Activated CD8-positive, alpha-beta memory T cell treated with anti-CD3 and anti-CD28 coated beads for 1 hour (primary cell): ENCODE measurements at regions not wholly inside any gene's neighbourhood (a gene's known extent, or its start where the extent isn't known, plus 50 kb on each side); places are given as distances from the start of the nearest gene placed in this dataset.

Source experiments
- DNase-seq, 2 donors: peaks; one replicate each; pipeline ENCODE4 v3.0.0-alpha.2; 2020; ENCODE audit warnings: low read depth in 1 of 2; ENCODE audit errors: extremely low read depth in 1 of 2

GRCh38 chr13:80618781-80619180 is 277.9 kb upstream of the SPRY2 start:
- no peak for DNase-seq

GRCh38 chr13:80612804-80613203 is 271.9 kb upstream of the SPRY2 start:
- no peak for DNase-seq

GRCh38 chr13:80611310-80611709 is 270.4 kb upstream of the SPRY2 start:
- DNase-seq = no peak

- DNase-seq = no peak
Measured at GRCh38 chr13:80605716-80606115, 264.8 kb upstream of the SPRY2 start.

DNA sequence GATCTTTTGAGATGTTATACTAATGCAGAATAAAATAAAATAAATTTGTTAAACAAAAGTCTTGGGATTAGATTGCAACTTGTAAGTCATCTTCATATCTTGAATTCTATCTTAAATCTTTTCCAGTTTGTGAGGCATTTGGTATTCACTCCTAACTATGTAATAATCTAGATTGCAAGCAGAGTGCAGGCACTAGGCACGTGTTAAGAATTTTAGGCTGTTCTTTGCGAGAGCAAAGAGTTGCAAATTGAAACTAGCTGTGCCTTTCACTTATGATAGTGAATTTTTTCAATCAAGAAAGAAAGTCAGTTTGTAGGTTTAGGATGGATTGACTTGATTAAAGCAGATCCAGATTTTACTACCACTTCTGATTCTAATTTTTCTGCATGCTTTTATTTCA is 264.1 kb upstream of the SPRY2 start:
- no peak for DNase-seq

DNA sequence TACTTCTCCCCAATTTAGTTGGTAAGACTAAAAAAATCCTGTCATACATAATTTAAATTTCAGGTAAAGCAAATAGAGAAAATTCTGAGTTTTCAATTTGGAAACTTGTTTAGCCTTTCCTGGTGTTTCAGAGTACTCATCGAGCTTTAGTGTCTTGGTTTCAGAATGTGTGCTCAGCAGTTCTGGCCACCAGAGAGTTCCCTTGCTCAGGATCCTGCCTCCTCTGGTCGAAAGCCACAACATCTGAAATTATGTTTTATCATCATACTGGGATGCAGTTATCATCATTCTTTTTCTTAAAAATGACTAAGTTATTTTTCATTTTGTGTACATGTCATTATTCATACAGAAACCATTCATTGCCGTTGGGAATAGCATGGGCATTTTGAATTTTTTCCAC is 263.2 kb upstream of the SPRY2 start:
- no peak for DNase-seq

- no peak for DNase-seq
Measured at GRCh38 chr13:80603351-80603750, 262.4 kb upstream of the SPRY2 start.

DNA sequence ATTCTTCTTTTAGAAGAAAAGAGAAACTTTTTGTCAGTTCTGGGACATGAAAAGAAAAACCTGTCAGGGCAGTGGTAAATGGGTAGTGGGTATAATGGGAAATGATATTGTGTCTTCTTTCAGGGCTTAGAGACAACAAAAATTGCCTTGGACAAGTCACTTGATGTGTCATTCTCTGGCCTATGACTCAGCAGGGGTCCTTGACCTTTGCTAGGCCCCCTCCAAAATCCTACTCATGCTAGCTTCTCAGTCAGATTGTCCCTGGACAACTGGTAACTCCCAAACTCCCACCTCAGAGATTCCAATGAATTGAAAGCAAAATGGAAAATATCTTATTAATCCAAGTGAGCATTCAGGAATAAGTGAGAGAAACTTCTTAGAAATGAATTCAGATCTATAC is 258.8 kb upstream of the SPRY2 start:
- no peak for DNase-seq

- DNase-seq = no peak
Measured at GRCh38 chr13:80598189-80598588, 257.3 kb upstream of the SPRY2 start.

GRCh38 chr13:80591976-80592740 is 251.2 kb upstream of the SPRY2 start:
- DNase-seq = no peak

DNA sequence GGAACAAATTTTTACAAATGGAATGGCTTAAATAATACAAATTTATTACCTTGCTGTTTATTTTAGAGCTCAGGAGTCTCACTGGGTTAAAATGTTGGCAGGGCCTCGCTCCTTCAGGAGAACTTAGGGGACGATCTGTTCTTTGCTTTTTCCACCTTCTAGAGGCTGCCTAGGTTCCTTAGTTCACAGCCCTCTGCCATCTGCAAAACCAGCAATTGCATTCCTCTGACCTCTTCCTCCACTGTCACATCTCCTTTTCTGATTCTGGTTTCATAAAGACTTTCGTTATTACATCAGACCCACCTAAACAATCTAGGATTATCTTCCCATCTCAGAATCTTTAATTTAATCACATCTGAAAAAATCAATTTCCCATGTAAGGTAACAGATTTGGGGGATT is 249.6 kb upstream of the SPRY2 start:
- no peak for DNase-seq

- no peak for DNase-seq
Measured at GRCh38 chr13:80586356-80586755, 245.4 kb upstream of the SPRY2 start.

DNA sequence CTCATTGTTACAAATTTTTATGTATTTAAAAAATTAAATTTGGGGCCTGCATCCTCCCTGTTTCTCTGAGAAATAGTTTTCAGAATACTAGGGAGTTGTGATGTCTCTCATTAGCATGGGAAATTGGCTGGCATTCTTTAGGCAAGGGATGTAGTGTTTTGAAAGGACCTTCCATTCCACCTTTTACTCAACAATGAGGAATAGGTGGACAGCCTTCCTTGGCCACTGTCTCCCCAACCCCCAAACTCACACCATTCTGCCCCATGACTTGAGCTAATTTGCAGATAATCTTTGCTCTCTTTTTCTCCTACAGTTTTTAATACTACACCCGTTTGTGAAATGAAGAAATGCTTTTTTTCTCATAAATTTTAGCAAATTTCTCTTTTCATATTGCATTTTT is 244.6 kb upstream of the SPRY2 start:
- DNase-seq = no peak

GRCh38 chr13:80584785-80585184 is 243.9 kb upstream of the SPRY2 start:
- DNase-seq = no peak

DNA sequence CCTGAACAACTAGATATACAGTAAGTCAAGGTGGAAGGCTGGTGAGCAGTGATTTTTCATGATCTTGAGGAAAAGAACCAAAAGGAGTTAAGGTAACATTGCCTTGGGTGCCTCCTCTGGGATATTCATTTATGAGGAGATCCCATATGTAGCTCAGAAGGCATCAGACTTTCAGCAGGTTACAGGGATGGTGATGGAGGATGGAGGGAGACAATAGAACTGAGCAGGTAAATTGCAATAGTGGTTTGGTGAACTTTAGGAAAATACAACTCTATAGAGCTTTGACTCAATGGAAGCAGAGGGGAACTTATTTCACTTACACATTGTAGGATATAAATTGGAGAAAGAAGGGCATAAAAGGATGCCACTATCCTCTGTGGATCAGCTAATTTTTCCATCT is 243.4 kb upstream of the SPRY2 start:
- no peak for DNase-seq

DNA sequence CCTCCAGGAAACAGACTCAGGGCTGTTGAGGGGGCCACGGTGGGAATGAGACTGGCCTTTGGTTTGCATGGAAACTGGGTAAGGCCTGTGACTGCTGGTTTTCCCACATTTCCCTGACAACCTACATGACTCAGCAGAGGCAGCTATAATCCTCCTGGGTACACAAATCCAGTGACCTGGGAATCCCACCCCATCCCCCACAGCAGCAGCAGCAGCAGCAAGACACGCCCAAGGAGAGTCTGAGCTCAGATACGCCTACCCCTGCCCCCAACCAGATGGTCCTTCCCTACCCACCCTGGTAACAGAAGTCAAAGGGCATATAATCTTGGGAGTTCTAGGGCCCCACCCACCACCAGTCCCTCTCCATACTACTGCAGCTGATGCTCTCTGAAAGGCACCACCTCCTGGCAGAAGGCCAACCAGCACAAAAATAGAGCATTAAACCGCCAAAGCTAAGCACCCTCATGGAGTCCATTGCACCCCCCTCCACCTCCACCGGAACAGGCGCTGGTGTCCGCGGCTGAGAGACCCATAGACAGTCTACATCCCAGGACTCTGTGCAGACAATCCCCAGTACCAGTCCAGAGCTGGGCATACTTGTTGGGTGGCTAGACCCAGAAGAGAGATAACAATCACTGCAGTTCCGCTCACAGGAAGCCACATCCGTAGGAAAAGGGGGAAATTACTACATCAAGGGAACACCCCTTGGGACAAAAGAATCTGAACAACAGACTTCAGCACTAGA is 237.2 kb upstream of the SPRY2 start:
- no peak for DNase-seq

DNA sequence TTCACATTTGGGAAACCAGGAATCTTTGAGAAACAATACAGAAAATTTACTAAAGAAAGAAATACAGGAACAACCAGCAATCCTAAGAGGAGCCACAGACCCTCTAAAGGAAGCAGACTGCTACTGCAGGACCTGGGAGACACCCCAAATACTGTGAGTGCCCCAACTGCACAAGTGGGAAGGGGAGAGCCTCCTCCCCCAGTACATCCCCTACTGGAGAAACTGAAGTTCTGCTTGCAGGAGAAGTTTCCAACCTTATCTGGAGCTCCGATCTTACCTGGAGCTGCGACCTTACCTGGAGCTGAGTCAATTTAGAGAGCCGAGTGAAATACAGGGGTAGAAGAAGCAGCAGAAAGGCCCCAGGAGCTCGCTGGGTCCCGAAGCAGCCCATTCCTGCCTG is 236.4 kb upstream of the SPRY2 start:
- DNase-seq = no peak

- no peak for DNase-seq
Measured at GRCh38 chr13:80574113-80574850, 233.4 kb upstream of the SPRY2 start.

DNA sequence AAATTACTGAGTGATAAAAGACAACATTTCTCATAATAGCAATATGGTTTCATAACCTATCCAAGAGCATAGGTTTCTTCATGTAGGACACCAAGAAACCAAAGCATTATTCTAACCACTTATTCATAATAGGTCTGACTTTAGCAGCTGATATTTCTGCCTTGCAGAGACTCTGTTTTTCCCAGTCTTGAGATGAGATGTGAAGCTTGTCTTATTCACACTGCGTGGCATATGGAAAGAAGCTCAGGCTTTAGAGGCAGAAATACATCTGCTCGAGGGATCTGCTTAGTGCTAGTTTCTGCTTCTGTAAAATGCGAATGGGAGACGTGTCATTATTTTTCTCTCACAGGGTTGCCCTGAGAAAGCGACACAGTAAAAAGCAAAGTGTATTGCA is 232.0 kb upstream of the SPRY2 start:
- no peak for DNase-seq

DNA sequence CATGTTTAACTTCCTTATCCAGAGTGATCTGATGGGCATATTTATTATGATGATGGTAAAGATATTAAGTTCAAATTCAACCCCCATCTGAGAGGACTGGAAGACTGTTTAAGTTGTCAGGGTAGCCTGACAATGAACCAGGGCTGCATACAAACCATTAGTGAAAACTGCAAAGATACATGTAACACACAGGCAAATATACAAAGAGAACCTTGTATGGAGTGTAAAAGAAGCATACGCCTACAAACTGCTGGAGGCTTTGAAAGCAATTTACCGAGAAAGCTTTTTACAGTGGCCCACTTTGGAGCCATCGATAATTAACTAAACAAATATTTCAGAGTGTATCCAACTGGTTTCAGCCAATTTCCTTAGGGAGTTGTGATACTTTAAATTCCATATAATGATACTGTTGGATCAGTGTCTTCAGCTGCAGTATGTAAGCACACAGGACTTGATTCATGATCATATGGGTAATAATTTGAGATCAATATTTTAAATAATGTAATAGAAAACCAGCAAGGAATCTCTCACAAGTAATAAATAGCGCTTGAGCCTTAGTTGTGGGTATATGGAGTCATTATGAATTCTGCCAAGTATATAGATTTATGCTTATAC is 231.5 kb upstream of the SPRY2 start:
- no peak for DNase-seq
